ENCODE measurements at regions not wholly inside any gene's neighbourhood (a gene's known extent, or its start where the extent isn't known, plus 50 kb on each side); places are given as distances from the start of the nearest gene placed in this dataset.

GRCh38 chr6:137269803-137270202 lies 50.6 kb upstream of the IFNGR1 start:
- DNase-seq (ENCODE audit: low spot score): no peak

- DNase-seq (ENCODE audit: low spot score): no peak
These were observed 50.2 kb upstream of the IFNGR1 start for GRCh38 chr6:137269347-137269746.

All from ecto neural progenitor cell (in vitro differentiated cells).